GM18519 (cell line): ENCODE measurements at regions not wholly inside any gene's neighbourhood (a gene's known extent, or its start where the extent isn't known, plus 50 kb on each side); places are given as distances from the start of the nearest gene placed in this dataset.

Experiments
- ATAC-seq: cut with Tn5 transposase; IDR thresholded peaks from one replicate; pipeline ENCODE4 v1.9.1; 2021; ENCODE audit warnings: mild to moderate bottlenecking, moderate library complexity; ENCODE audit not compliant: unreplicated experiment, low FRiP score

DNA sequence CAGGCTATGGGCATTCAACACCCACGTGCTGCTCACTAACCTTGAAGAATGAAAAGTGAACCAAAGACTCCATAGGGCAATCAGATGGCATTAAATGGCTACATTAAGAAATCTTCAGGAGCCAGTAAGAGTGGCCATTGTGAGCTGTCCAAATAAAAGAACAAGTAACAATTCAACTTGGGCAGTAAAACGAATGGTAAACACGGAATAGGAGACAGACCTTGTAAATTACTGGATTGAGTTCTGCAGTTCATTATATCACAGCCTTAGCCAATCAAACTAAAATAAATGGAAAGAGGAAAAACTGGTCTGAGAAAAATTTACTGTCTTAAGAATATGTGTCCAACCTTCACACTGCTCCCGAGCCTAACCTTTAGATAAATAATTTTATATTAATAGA, 306.5 kb upstream of the ZNF521 start:
- ATAC-seq: no peak

DNA sequence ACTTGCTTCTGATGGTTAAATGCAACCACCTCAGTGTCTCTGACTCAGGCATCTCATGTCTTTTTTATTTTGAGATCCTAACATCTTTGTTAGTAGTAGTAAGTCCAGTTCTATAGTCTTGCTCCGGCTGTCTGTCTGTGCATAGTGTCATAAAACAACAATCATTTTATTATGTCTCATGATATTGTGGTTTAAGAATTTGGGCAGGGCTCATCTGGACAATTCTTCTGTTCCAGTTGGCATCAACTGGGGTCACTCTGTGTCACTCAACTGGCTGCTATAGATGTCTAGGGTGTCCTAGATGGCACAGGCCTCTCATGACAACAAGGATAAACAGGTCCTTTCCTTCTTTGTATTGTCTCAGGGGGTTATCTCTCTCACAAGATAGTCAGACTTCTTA, 299.6 kb upstream of the ZNF521 start:
- ATAC-seq: no peak

DNA sequence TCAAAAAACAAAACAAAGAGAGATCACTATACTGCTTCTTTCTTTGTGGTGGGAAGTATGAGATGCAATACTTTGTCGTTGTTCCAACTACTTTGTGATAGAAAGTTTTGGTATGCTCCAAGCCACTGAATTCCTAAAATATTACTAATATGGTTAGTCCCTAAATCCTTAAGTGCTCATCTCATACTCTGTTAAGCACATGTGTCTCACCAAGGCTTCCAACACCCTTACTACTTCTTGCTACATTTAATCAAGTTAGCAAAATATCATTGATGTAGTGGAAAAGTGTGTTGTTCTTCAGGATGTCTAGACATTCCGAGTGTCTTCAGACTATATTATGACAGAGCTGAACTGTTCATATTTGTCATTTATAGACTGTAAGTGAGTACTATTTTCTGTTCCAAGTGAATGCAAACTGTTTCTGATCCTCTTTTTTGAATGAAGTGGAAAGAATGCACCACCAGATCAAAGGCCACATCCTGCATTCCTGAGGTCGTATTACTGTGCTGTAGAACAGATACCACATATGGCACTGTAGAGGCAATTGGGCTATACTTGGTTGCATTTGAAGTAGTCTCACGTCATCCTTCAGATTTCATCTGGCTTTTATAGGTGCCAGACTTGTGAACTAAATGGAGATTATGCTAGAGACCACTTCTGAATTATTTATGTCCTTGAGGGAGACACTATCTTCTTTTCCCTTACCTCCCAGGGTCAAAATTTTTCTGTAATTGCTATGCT, 298.4 kb upstream of the ZNF521 start:
- no peak for ATAC-seq

DNA sequence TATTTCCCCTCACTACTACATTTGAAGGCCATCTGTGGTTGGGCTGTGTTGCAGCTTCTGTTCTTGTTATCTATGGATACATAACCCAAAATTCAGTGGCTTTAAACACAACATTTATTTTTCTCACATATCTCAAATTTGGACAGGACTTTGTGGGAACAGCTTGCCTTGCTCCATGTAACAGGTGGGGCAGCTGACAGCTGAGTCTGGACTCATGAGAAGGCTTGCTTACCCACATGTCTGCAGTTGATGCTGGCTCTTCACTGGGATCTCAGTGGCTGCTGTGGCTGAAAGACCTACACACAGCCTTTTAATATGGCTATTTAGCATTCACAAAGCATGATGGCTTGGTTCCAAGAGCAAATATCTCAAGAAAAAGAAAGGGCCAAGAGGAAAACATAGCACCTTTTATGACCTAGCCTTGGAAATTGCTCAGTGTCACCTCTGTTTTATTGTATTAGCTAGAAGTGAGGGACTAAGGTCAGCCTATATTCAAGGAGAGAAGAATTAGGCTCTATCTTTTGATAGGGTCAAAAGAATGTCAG, 296.8 kb upstream of the ZNF521 start:
- ATAC-seq: no peak

DNA sequence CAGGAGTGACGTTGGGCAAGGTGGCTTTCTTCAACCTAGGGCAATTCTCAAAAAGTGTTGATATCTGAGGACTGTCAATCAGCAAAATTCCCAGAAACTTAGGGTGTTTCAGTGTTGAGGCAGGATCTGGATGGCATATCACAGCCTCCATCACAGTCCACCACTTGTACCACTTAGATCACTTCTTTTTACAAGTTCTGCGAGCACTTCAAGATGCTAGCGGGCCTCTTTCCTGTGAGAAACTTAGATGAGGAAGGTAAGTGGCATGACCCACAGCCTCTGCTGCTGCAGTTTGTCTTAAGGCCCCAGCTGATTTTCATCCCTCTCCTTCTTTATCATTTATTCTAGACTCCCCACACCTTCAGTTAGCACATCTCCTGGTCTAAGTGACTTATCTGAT, 295.4 kb upstream of the ZNF521 start:
- ATAC-seq: no peak

DNA sequence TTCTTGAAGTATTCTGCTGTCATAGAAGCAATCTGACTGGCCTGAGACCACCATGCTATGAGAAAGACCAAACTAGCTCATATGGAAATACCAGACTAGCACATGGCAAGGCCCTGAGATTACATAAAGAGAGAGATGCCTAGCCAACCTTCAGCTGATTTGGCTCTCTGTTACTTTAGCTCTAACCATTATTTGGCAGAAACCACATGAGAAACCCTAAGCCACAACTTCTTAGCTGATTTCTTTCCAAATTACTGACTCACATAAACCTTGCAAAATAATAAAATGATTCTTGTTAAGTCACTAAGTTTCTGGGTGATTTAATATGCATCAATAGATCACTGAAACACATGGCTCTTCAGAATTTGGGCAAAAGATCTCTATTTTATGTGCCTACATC, 295.0 kb upstream of the ZNF521 start:
- no peak for ATAC-seq

DNA sequence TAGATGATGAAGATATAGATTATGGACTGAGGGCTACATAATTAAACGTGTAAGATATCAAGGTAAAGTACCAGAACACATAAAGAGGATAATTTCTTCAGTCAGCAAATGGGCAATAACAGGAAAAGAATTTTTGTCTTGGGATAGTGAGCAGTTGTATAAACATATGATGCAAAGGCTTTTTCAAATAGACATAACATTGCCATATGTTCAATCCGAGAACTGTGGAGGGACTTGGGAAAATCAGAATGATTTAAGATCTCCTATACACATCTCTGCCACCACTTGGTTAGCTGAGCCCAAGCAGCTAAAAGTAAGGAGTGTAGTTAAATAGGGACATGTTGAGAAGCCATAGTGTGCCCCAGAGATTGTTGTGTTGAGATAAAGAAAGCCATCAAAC, 287.6 kb upstream of the ZNF521 start:
- ATAC-seq: no peak

DNA sequence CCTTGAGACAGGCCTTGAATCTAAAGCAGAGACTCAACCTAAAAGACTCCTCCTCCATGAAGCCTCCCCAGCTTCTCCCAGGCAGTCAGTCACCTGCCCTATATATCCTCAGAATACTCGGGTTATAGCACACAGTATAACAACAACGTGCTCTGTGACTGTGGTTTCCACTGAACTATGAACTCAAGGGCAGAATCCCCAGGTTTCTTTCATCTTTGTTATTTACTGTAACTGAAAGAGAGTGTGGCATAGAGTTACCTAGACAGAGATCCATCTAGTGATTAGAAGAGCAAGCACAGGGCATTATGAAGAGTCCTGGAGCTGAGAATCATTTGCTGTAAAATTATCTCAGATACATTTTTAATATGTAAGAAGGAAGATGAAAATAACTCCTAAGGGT, 281.6 kb upstream of the ZNF521 start:
- no peak for ATAC-seq

DNA sequence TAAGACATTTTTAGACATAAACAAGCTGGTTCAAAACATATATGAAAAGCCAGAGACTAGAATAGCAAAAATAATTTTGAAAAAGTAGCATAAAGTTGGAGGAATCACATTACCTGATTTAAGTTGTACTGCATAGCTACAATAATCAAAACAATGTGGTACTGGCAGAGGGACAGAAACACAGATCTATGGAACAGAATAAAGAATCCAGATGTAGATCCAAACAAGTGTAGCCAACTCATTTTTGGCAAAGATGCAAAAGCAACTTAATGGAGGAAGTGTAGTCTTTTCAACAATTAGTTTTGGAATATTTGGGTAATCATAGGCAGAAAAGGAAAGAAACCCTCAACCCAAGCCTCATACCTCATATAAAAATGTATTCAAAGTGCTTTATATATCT, 278.7 kb upstream of the ZNF521 start:
- ATAC-seq: no peak

DNA sequence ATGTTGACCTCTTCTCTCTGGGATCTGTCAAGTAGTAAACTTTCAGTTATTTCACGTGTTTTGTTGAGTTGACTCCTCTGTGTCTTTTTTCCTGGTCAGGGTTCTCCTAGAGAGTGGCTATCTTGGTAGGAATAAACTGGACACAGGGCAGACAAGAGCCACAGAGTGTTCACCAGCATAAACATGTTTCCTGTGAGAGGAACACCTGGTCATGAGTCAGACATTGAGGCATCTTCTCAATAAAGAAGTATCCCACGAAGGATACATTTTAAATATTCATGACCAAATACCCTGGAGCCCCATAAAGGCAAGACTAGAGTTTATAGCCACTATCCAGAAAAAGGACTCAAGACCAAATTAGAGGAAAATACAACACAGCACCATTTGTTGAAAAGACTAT, 269.7 kb upstream of the ZNF521 start:
- no peak for ATAC-seq

DNA sequence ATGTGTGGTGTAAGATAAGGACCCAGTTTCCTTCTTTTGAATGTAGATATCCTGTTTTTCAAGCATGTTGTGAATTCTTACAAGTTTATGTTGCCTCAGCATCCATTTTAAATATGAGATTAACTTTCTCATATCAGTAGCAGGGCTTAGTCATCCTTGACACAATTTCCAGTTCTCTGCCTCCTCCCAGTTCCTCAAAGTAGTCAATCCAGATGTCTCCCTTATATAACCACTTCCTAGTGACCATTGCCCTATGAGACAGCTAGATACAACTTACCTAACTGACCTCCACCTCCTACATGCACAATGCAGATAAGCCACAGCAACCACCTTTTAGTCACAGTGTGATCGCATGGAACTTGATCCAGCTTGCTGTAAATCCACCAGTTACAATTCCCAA, 269.2 kb upstream of the ZNF521 start:
- no peak for ATAC-seq

DNA sequence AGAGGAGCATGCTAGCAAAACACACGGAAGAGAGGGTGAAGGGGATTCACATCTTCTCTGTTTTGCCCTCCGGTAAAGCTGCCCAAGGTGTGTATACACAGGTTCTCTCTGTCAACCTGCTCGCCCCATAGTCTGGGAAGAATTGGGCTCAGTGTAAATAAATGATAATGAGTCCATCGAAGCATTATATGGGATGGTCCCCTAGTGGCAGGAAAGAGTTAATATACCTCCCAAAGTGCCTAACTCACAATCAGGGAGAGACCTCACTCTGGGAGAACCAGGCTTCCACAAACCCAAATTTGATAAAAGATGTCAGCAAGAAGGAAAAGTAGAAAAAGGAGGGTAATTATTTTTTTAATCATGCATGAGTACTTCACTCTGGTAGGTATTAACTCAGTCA, 262.2 kb upstream of the ZNF521 start:
- no peak for ATAC-seq

DNA sequence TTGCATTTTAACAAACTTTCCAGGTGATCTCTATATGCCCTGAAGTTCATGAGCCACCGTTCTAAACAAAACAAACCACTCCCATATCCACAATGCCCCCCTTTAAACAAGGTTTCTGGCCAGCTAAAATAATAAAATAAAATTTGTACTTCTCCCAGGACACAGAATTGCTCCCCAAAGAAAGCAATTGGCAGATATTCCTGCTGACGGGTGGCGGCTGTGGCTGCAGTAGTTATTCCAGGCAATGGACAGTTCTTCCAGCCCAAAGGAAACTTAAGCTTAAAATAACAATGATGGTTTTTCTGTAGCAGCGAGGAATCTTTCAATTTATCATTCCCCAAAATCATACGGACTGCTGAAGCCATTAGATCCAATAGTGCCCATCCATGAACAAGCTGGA, 260.5 kb upstream of the ZNF521 start:
- ATAC-seq: no peak

DNA sequence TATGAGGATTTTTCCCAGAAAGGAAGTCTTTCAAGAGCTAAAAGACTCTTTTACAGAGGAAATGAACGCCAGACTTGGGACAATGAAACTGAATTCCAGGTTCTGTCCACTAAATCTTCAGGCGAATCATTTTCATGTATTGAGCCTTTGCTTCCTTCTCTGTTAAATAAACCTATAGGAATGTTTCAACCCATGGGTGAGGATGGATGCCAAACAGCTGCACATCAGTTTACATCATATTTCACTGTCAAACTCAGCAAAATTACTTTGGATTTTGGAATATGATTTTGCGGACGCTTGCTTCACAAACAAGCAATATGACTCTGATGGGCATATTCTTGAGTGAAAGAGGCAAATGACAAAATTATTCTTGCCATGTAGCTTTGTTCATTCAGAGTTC, 256.1 kb upstream of the ZNF521 start:
- ATAC-seq: no peak

DNA sequence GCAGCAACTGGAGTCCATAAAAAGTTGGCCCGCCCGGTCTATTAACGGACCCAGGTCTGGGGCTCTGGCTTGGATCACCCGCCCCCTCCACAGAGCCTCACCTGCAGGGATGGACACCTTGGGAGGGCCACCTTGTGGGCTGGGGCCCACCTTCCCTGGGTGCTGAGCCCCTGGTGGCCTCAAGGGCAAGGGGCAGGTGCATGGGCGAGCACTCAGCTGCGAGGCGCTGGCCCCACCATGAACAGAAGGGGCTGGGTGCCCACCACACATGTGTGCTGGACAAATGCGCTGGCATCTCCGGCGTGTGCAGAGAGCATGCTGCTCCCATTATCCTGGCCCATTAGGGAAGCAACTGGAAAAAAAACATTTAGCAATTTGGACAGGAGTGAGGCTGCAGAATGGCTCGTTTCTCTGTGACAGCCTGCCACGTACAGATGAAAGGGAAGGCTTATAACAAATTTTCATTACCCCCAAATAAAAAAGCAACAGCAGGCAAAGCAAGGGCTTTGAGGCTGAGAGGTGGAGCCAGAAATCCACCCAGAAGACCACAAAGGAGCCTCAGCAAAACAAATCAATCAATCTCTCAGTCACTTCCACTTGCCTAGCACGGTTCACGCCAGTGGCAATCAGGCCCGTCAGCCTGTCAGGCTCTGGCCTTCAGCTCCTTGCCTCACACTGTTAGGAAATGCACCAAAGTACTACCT, 253.1 kb upstream of the ZNF521 start:
- ATAC-seq: no peak

DNA sequence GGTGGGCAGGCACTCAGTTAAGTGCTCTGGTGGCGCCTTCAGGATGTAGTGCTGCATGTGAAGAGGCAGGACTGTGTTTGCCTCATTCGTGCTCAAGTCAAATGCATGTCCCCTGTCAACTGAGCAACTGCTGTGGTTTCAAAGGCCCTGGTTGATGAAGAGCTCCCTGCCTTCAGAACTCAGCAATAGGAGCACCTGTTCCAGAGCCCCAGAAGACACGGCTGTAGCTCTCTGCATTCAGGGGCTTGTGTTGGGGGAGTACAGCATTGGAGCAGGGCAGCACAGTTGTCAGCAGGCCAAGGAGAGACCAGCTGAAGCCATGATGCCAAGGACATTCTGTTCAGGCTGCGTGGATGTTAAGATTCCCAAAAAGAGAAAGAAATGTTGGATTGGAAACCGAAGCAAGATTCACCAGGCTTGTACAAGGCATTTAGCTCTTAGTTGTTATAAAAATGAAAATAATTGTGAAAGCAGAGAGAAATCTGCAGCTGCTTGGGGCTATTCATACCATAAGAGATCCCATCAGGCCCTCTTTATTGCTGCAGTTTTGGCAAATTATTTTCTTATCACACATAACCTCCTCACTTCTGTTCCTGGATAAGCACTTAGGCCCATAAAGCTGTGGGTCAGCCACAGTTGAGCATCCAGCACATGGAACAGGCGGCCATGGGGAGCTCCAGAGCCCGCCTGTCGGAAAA, 252.4 kb upstream of the ZNF521 start:
- no peak for ATAC-seq

DNA sequence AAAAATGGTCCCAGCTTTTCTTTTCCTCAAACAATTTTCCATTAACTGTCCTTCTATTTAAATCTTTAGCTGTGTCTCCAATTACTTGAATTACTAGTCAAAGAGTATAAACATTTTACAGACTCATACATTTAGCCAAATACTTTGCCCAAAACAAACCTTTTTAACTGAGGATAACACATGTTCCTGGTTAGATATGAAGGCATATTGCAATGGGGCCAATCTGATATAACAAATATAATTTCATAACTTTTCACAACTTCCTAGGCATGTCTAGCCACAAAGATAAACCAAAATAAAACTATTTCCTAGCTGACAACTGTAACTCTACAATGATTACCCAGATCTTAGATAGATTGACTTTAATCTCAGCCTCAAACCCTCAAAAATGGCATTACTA, 247.5 kb upstream of the ZNF521 start:
- ATAC-seq: no peak

DNA sequence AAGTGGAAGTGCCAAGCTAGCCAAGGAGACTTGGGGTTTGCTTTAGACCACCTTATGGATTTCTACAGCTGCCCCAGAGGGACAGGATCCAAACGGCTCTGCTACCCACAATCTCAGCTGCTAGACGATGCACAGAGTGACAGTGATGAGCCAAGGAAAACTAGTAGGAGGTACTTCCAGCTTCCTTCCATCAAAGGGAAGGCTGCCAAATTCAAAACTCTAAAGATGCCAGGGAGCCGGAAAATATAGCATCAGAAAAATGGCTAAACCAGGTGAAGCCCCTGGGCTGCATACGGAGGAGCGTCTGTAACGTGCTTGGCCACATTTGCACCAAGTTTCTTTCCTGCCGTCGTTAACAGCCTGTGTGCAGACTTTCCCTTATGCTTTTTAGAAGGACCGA, 245.5 kb upstream of the ZNF521 start:
- no peak for ATAC-seq

DNA sequence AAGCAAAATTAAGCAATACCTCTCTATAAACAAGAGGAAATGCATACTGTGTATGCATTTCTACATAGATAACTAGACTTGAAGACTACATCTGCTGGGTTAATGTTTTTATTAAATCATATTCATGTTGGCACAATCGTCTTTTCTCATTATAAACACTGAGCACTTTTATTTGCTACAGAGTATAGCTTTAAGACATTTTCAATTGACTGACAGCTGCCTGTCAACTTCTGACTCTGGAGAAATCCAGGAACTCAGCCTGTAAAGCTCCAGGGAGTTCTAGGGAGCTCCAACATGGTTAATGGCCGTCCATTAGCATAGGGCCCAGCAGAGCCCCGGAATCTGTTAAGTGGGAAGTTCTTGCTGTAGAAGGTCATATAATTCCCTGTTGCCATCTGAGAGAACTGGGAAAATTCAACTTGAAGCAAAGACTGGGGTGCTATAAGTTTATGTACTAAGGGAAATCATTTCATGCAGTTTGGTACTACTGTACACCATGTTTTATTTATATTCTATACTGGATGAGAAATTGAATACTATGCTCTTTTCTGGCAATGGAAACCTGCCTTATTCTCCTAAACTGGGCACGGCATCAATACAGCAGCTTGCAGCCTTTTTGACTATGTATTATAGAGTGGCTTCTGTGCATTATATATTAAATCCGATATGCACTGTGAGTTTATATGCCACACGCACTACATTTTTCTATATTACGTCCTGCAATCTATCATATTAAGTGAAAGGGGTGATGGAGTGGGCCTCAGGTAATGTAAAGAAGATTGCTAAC, 243.5 kb upstream of the ZNF521 start:
- ATAC-seq: no peak

DNA sequence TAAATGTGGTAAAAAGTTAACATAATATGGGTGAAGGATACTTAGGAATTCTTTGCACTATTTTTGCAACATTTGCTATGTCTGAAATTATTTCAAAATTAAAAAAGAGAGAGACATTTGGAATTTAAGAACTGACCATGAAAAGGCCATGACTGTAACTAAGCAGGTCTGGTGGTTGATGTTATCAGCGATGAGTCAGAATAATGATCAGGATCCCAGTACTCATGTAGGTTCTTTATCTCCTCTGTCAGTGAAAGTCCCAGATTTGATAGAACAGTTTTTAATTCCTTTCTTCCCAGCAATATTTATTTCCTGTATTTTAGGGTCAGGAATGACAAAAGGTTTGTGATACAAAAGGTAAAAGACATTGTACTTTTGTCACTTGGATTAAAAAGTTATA, 242.4 kb upstream of the ZNF521 start:
- no peak for ATAC-seq
